ENCODE measurements at regions not wholly inside any gene's neighbourhood (a gene's known extent, or its start where the extent isn't known, plus 50 kb on each side); places are given as distances from the start of the nearest gene placed in this dataset.
A peak's percentile ranks its signal among the peaks of the same experiment; 100 is the strongest.

- no peak overlapping the region for H3K4me3 ChIP-seq (ENCODE audit: extremely low read depth in 1 of 4, insufficient read depth in 2 of 4, low read depth in 3 of 4, low read length in 4 of 4)
- no peaks in the 10 kb centered on the region for H3K36me3 ChIP-seq (ENCODE audit: control insufficient read depth in 2 of 4, insufficient read depth in 4 of 4, low read length in 3 of 4)
- FAIRE-seq: no peak
- H3K4me2 ChIP-seq (ENCODE audit: insufficient read depth in 1 of 2, low read depth in 2 of 2, low read length in 2 of 2): no peak overlapping the region
- H2AFZ ChIP-seq (ENCODE audit: low read length): no peak overlapping the region
- H4K5ac ChIP-seq (ENCODE audit: insufficient read length, low read depth, low read length): no peak overlapping the region
- no peak overlapping the region for H3K23ac ChIP-seq (ENCODE audit: insufficient read length)
- no peak overlapping the region for H3K14ac ChIP-seq (ENCODE audit: insufficient read length)
- H3K23me2 ChIP-seq (ENCODE audit: low read depth, low read length): no peaks in the 10 kb centered on the region
- H3K9ac ChIP-seq (replicated peaks in 1 of 4; ENCODE audit: extremely low read depth in 1 of 4, low read depth in 3 of 4, low read length in 3 of 4): no peak overlapping the region
- no peak overlapping the region for H2BK120ac ChIP-seq (replicated peaks; ENCODE audit: low read depth, low read length)
- no peak overlapping the region for H4K8ac ChIP-seq (ENCODE audit: extremely low read depth, insufficient read depth, low read length)
- H2AK5ac ChIP-seq (ENCODE audit: low read depth, low read length): no peak overlapping the region
- 84% methylated on average over 14 of the region's 14 CpGs; no CpG with 5 or more reads in 1 of the 2 experiments for WGBS, 2 experiments (ENCODE audit: extremely low coverage in 1 of 2, insufficient coverage in 1 of 2, insufficient read length in 1 of 2, insufficient replicate concordance in 2 of 2, low coverage in 1 of 2, low lambda C conversion rate in 2 of 2, missing lambda C conversion rate in 1 of 2)
- H3K9me3 ChIP-seq (ENCODE audit: insufficient read depth in 2 of 2, low read depth in 1 of 2, low read length in 1 of 2): no peaks in the 10 kb centered on the region
- peak overlapping the region; percentile 41 for H4K91ac ChIP-seq (replicated peaks; ENCODE audit: insufficient read length, low read length)
- H2BK15ac ChIP-seq (ENCODE audit: low read length): no peak overlapping the region
- POLR2A ChIA-PET (ENCODE audit: partially characterized antibody): interaction anchor here (1.1 kb wide), 1 partner anchor 285 kb away, joined by 3 read pairs; no protein-coding TSS in a partner anchor
- H3K27ac ChIP-seq (ENCODE audit: low read depth, low read length): no peak overlapping the region
- no peak overlapping the region; the same call in 1 of the 2 replicates for H3K18ac ChIP-seq (ENCODE audit: extremely low read depth, low read length)
- H2BK20ac ChIP-seq (ENCODE audit: low read length): no peak overlapping the region
- H3K79me1 ChIP-seq (ENCODE audit: low read depth, low read length): no peaks in the 10 kb centered on the region
- H3K27me3 ChIP-seq (replicated peaks in 1 of 4; ENCODE audit: control insufficient read depth in 3 of 4, extremely low read depth in 1 of 4, insufficient read depth in 3 of 4, low read length in 3 of 4): no peaks in the 10 kb centered on the region
- no peak overlapping the region for H3K56ac ChIP-seq (replicated peaks; ENCODE audit: insufficient read length, low read depth, low read length)
- peaks cover 2 to 17% (median 14%) of the 10 kb centered on the region in 4 experiments; a peak in 6 of 7 replicates for H3K4me1 ChIP-seq (replicated peaks in 1 of 4; ENCODE audit: control insufficient read depth in 3 of 4, insufficient read depth in 4 of 4, low read length in 3 of 4)
- CTCF ChIA-PET (ENCODE audit: partially characterized antibody): interaction anchor here (0.6 to 1.6 kb wide), 6 partner anchors 17 to 283 kb away, joined by 3 to 6 read pairs (median 3); no protein-coding TSS in a partner anchor
- DNase-seq (ENCODE audit: low read depth in 1 of 2, low spot score in 2 of 2): no peak
- no peaks in the 10 kb centered on the region for H3K79me2 ChIP-seq (ENCODE audit: control insufficient read depth in 1 of 2, insufficient read depth in 2 of 2, low read length in 2 of 2)
- no peak overlapping the region for H2BK5ac ChIP-seq (ENCODE audit: low read depth, low read length)
- no peaks in the 10 kb centered on the region for H4K20me1 ChIP-seq (replicated peaks in 1 of 2; ENCODE audit: control insufficient read depth in 1 of 2, insufficient read depth in 2 of 2, low read length in 2 of 2)
- H3K4ac ChIP-seq (replicated peaks; ENCODE audit: insufficient read length, low read depth, low read length): no peak overlapping the region
- 0 out of 2 replicates have a peak overlapping the region, but pooled peaks have one; percentile 9 for H2BK12ac ChIP-seq (ENCODE audit: low read depth, low read length)
- TF ChIP-seq CTBP2 (IDR thresholded peaks at IDR 0.05; ENCODE audit: borderline replicate concordance, insufficient read depth, insufficient read length, low read length) (no peak), BRCA1 (IDR thresholded peaks at IDR 0.05; ENCODE audit: low read depth, low read length) (no peak), SIRT6 (IDR thresholded peaks at IDR 0.05; ENCODE audit: low read length) (no peak), ZNF274 (IDR thresholded peaks at IDR 0.05; ENCODE audit: borderline replicate concordance, extremely low read depth, low read length) (no peak), NRF1 (IDR thresholded peaks at IDR 0.05; ENCODE audit: low read depth, low read length) (no peak)
Observed at GRCh38 chr2:16224298-16225045, 284.1 kb downstream of the MYCN start.

All from H1 (cell line).